Caco-2 (cell line): ENCODE measurements at regions not wholly inside any gene's neighbourhood (a gene's known extent, or its start where the extent isn't known, plus 50 kb on each side); places are given as distances from the start of the nearest gene placed in this dataset.
"Not testable (repeated sequence)": the region's sequence is repeated elsewhere in the genome, so short reads cannot be mapped to it uniquely, and the experiment has no call there.

Experiments
- BruUV-seq: library from RNA; stranded (reverse); fragments of 400-500 nt; replicated peaks from 2 replicates; lab custom pipeline; 2021; lab: Mats Ljungman, UMichigan
- CTCF ChIA-PET: fragments of 300-600 bp; sonication (Branson Sonifier 250); formaldehyde crosslinking; loops from one replicate; lab custom pipeline; 2022; ENCODE audit warnings: antibody characterized with exemption; lab: Charles Lee
- POLR2A ChIA-PET: fragments of 300-600 bp; sonication (Branson Sonifier 250); formaldehyde crosslinking; loops from one replicate; lab custom pipeline; 2022; ENCODE audit warnings: antibody characterized with exemption; lab: Charles Lee
- DNase-seq, 2 experiments: peaks; one replicate each; pipeline versions ENCODE4 v3.0.0 to v3.0.0-alpha.2; 2020 to 2022
- H3K27me3 ChIP-seq: replicated peaks from 2 replicates; pipeline ENCODE4 v1.6.0; 2011; ENCODE audit warnings: low read length; ENCODE audit not compliant: control insufficient read depth, insufficient read depth
- H3K36me3 ChIP-seq: 2 replicates; pipeline ENCODE4 v1.5.1; 2011; ENCODE audit warnings: low read length; ENCODE audit not compliant: control insufficient read depth, insufficient read depth
- H3K4me1 ChIP-seq: fragments of 250-450 bp; sonication (Bioruptor Pico); 2 replicates; pipeline ENCODE4 v1.5.1; 2020; ENCODE audit warnings: mild to moderate bottlenecking
- H3K4me3 ChIP-seq: 2 replicates; pipeline ENCODE4 v1.5.1; 2011; ENCODE audit warnings: low read depth, mild to moderate bottlenecking, control low read depth, low read length
- H3K9me3 ChIP-seq: fragments of 250-450 bp; sonication (Bioruptor Pico); 2 replicates; pipeline ENCODE4 v1.5.1; 2020; ENCODE audit warnings: mild to moderate bottlenecking, moderate library complexity
- H3K27ac Mint-ChIP-seq: one replicate; pipeline ENCODE4 v1.8.0; 2022; ENCODE audit warnings: mixed read lengths; ENCODE audit not compliant: unreplicated experiment
- H3K27me3 Mint-ChIP-seq: one replicate; pipeline ENCODE4 v1.8.0; 2022; ENCODE audit warnings: mixed read lengths; ENCODE audit not compliant: insufficient read depth, unreplicated experiment
- H3K36me3 Mint-ChIP-seq: one replicate; pipeline ENCODE4 v1.8.0; 2022; ENCODE audit warnings: mild to moderate bottlenecking, mixed read lengths; ENCODE audit not compliant: insufficient read depth, unreplicated experiment
- H3K4me1 Mint-ChIP-seq: one replicate; pipeline ENCODE4 v1.8.0; 2022; ENCODE audit warnings: low read depth, mixed read lengths; ENCODE audit not compliant: unreplicated experiment
- H3K4me3 Mint-ChIP-seq: one replicate; pipeline ENCODE4 v1.8.0; 2022; ENCODE audit warnings: mild to moderate bottlenecking, moderate library complexity, mixed read lengths; ENCODE audit not compliant: unreplicated experiment
- H3K9me3 Mint-ChIP-seq: one replicate; pipeline ENCODE4 v1.8.0; 2022; ENCODE audit warnings: mixed read lengths; ENCODE audit not compliant: unreplicated experiment
- intact Hi-C: fragments of 100-400 bp; cut with micrococcal nuclease; formaldehyde crosslinking; loops from one replicate; pipeline ENCODE4 v1.10.0; 2022; ENCODE audit not compliant: unreplicated experiment
- TF ChIP-seq, protein P1 (sequence below), 2 experiments: fragments of 200-600 bp in 1 of 2; IDR thresholded peaks; 1 replicate in 1 of 2; 2 replicates in 1 of 2; pipeline versions ENCODE4 v1.5.1 to v1.8.0; 2011 to 2022; ENCODE audit warnings: antibody characterized with exemption in 1 of 2, control low read depth in 1 of 2, inconsistent platforms in 1 of 2, low read depth in 1 of 2, low read length in 1 of 2, mild to moderate bottlenecking in 1 of 2, moderate library complexity in 1 of 2; ENCODE audit not compliant: insufficient read depth in 1 of 2, severe bottlenecking in 1 of 2, unreplicated experiment in 1 of 2

DNA sequence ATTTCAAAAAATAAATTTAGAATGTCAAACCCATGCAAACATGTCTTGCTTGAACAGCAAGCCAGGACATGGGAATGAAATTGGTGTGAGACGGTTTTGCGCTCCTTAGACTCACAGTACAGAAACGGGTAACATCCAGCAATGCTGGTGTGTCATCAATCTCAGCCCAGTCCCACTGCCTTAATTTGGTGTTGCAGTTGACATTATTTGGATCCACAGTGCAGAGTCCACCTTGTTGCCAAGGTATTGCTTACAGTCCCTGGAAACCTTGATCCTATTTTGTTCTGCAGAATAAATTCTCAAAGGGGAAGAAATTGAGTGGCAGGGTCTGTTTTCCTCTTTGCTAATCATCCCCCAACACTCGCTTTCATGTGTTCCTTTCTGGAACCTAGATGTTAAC is 311.6 kb upstream of the MON1B start:
- no peaks in the 10 kb centered on the region for H3K4me1 Mint-ChIP-seq

GRCh38 chr16:76880523-76880922 is 310.5 kb upstream of the MON1B start:
- POLR2A ChIA-PET, H3K4me1 Mint-ChIP-seq, H3K36me3 ChIP-seq, DNase-seq, intact Hi-C loops, H3K27me3 ChIP-seq, H3K27ac Mint-ChIP-seq, H3K4me3 ChIP-seq, H3K4me1 ChIP-seq, H3K36me3 Mint-ChIP-seq, H3K27me3 Mint-ChIP-seq, H3K4me3 Mint-ChIP-seq, CTCF ChIA-PET, H3K9me3 Mint-ChIP-seq, H3K9me3 ChIP-seq, BruUV-seq: not testable (repeated sequence)

More for the DNA sequence above, 311.6 kb upstream of the MON1B start:
- intact Hi-C loops: no loop called here
- Histone ChIP-seq H3K27me3 (no peaks in the 10 kb centered on the region), H3K4me3 (no peak overlapping the region), H3K4me1 (no peaks in the 10 kb centered on the region), H3K36me3 (no peaks in the 10 kb centered on the region), H3K9me3 (no peaks in the 10 kb centered on the region)
- no TSS peak for BruUV-seq
- POLR2A ChIA-PET: no interaction called here
- DNase-seq: no peak
- H3K4me3 Mint-ChIP-seq: no peak overlapping the region
- TF ChIP-seq, protein P1, sequence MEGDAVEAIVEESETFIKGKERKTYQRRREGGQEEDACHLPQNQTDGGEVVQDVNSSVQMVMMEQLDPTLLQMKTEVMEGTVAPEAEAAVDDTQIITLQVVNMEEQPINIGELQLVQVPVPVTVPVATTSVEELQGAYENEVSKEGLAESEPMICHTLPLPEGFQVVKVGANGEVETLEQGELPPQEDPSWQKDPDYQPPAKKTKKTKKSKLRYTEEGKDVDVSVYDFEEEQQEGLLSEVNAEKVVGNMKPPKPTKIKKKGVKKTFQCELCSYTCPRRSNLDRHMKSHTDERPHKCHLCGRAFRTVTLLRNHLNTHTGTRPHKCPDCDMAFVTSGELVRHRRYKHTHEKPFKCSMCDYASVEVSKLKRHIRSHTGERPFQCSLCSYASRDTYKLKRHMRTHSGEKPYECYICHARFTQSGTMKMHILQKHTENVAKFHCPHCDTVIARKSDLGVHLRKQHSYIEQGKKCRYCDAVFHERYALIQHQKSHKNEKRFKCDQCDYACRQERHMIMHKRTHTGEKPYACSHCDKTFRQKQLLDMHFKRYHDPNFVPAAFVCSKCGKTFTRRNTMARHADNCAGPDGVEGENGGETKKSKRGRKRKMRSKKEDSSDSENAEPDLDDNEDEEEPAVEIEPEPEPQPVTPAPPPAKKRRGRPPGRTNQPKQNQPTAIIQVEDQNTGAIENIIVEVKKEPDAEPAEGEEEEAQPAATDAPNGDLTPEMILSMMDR (IDR thresholded peaks at IDR 0.05; ENCODE audit: insufficient read depth in 1 of 2, low read depth in 1 of 2, low read length in 1 of 2, severe bottlenecking in 1 of 2, unreplicated experiment in 1 of 2): no peak
- no peak overlapping the region for H3K27ac Mint-ChIP-seq
- CTCF ChIA-PET: no interaction called here
- H3K36me3 Mint-ChIP-seq: no peaks in the 10 kb centered on the region
- no peaks in the 10 kb centered on the region for H3K9me3 Mint-ChIP-seq
- H3K27me3 Mint-ChIP-seq: peaks cover 4% of the 10 kb centered on the region

- Mint-ChIP-seq H3K36me3 (no peaks in the 10 kb centered on the region), H3K4me1 (no peaks in the 10 kb centered on the region), H3K27me3 (peaks cover 6% of the 10 kb centered on the region), H3K9me3 (no peaks in the 10 kb centered on the region), H3K4me3 (no peak overlapping the region), H3K27ac (no peak overlapping the region)
- ChIA-PET CTCF (interaction anchor here (0.6 kb wide), 1 partner anchor 56 kb away, joined by 3 read pairs; no protein-coding TSS in a partner anchor), POLR2A (no interaction called here)
- no peak overlapping the region for H3K4me3 ChIP-seq
- no peaks in the 10 kb centered on the region for H3K4me1 ChIP-seq
- no peaks in the 10 kb centered on the region for H3K36me3 ChIP-seq
- no peaks in the 10 kb centered on the region for H3K9me3 ChIP-seq
- no TSS peak for BruUV-seq
- TF ChIP-seq, protein P1 (IDR thresholded peaks at IDR 0.05; ENCODE audit: insufficient read depth in 1 of 2, low read depth in 1 of 2, low read length in 1 of 2, severe bottlenecking in 1 of 2, unreplicated experiment in 1 of 2): no peak
- intact Hi-C loops: loop anchor here (2.0 kb wide), 1 partner anchor 213 kb away; no protein-coding TSS in a partner anchor
- no peaks in the 10 kb centered on the region for H3K27me3 ChIP-seq
- no peak for DNase-seq
Observed at GRCh38 chr16:76882105-76882504, 308.9 kb upstream of the MON1B start.

GRCh38 chr16:76883076-76883475 is 307.9 kb upstream of the MON1B start:
- CTCF ChIA-PET: no interaction called here
- intact Hi-C loops: loop anchor here (2.0 kb wide), 1 partner anchor 214 kb away; no protein-coding TSS in a partner anchor
- no peaks in the 10 kb centered on the region for H3K9me3 ChIP-seq

More at GRCh38 chr16:76883076-76883475, 307.9 kb upstream of the MON1B start:
- Mint-ChIP-seq H3K36me3 (no peaks in the 10 kb centered on the region), H3K4me1 (no peaks in the 10 kb centered on the region), H3K4me3 (no peak overlapping the region), H3K27me3 (peaks cover 6% of the 10 kb centered on the region), H3K27ac (no peak overlapping the region), H3K9me3 (no peaks in the 10 kb centered on the region)
- no peaks in the 10 kb centered on the region for H3K36me3 ChIP-seq
- DNase-seq: no peak
- BruUV-seq: no TSS peak
- H3K27me3 ChIP-seq: no peaks in the 10 kb centered on the region
- no peaks in the 10 kb centered on the region for H3K4me1 ChIP-seq
- POLR2A ChIA-PET: no interaction called here
- no peak overlapping the region for H3K4me3 ChIP-seq
- TF ChIP-seq, protein P1 (IDR thresholded peaks at IDR 0.05; ENCODE audit: insufficient read depth in 1 of 2, low read depth in 1 of 2, low read length in 1 of 2, severe bottlenecking in 1 of 2, unreplicated experiment in 1 of 2): no peak
